Heart left ventricle (tissue), 16 donors: ENCODE measurements at regions not wholly inside any gene's neighbourhood (a gene's known extent, or its start where the extent isn't known, plus 50 kb on each side); places are given as distances from the start of the nearest gene placed in this dataset.

Experiments
- ATAC-seq, 4 donors: fragments of 200-7000 bp; cut with Tn5 transposase; one replicate each; pipeline ENCODE4 v1.9.1; 2020 to 2022; ENCODE audit warnings: moderate library complexity in 4 of 4, mild to moderate bottlenecking in 3 of 4, moderate number of reproducible peaks in 1 of 4
- DNase-seq, 5 donors: peaks; one replicate each; pipeline ENCODE4 v3.0.0-alpha.2; 2020
- H3K27ac ChIP-seq, 12 donors: fragments of 200-600 bp; sonication (generic) in 4 of 12; one replicate each; pipeline versions ENCODE4 v1.5.0 to v1.8.0; 2016 to 2022; ENCODE audit warnings: mild to moderate bottlenecking in 2 of 12
- H3K27me3 ChIP-seq, 9 donors: fragments of 200-600 bp; sonication (generic) in 2 of 9; one replicate each; pipeline versions ENCODE4 v1.5.1 to v1.8.0; 2016 to 2022; ENCODE audit warnings: mild to moderate bottlenecking in 3 of 9
- H3K36me3 ChIP-seq, 9 donors: fragments of 200-600 bp; sonication (generic) in 2 of 9; one replicate each; pipeline versions ENCODE4 v1.5.0 to v1.8.0; 2018 to 2022; ENCODE audit warnings: mild to moderate bottlenecking in 2 of 9
- H3K4me1 ChIP-seq, 12 donors: fragments of 200-600 bp; sonication (generic) in 4 of 12; one replicate each; pipeline versions ENCODE4 v1.5.0 to v1.8.0; 2016 to 2022; ENCODE audit warnings: mild to moderate bottlenecking in 3 of 12
- H3K4me3 ChIP-seq, 12 donors: fragments of 200-600 bp; sonication (generic) in 4 of 12; one replicate each; pipeline versions ENCODE4 v1.5.0 to v1.8.0; 2017 to 2022; ENCODE audit warnings: mild to moderate bottlenecking in 9 of 12, moderate library complexity in 4 of 12
- H3K9me3 ChIP-seq, 12 donors: fragments of 200-600 bp; sonication (generic) in 4 of 12; one replicate each; pipeline versions ENCODE4 v1.5.0 to v1.8.0; 2016 to 2022; ENCODE audit warnings: mild to moderate bottlenecking in 1 of 12
- CTCF ChIP-seq, 12 donors: fragments of 200-600 bp; sonication (generic) in 4 of 12; IDR thresholded peaks; one replicate each; pipeline versions ENCODE4 v1.5.0 to v1.8.0; 2018 to 2022; ENCODE audit warnings: antibody characterized with exemption in 12 of 12, mild to moderate bottlenecking in 5 of 12
- POLR2A ChIP-seq, 2 donors: fragments of 450-650 bp; IDR thresholded peaks; one replicate each; pipeline ENCODE4 v1.6.1; 2017; ENCODE audit warnings: antibody characterized with exemption in 2 of 2, mild to moderate bottlenecking in 2 of 2, moderate library complexity in 2 of 2
- WGBS, 4 donors: extraction: QIAGEN DNeasy Blood & Tissue Kit in 2 of 4; methylation state at CpG; one replicate each; pipeline versions ENCODE4 v1.1.5 to v1.1.7; 2013 to 2018; 5-methylcytosine and 5-hydroxymethylcytosine counted together
- intact Hi-C, 10 donors: fragments of 100-400 bp; cut with DNase I; formaldehyde crosslinking; loops; one replicate each; pipeline versions ENCODE4 v1.11.1 to v1.14.2; 2022
- donor health status: ischemic (EF 13 %, LVEDD 7.1; RV severe dilation, severe dysfunction).
- donor health status: healthy with polysubstance abuse.
- donor health status: DM: no; HTN: yes; CAD: no.
- donor health status: DM: no; HTN: no; CAD: no.
- donor health status: ischemic (EF 25% LVEDD 6.9; RV normal size, moderate dysfunction).
- donor health status: ischemic (EF 25% LVEDD 5.7; RV mildly dilated, moderate dysfunction).
- donor health status: healthy.
- donor health status: DM: yes; HTN: yes; CAD: no.
- donor health status: ischemic (EF 35%, LVEDD 5.7; RV mildly dilated, moderate dysfunction).
- donor health status: nonischemic (EF 11% LVEDD 7.7; RV severe dilation, severe dysfunction).
- donor health status: DM: yes; HTN: yes; CAD: no.
- donor health status: PGD.
- donor health status: ischemic (EF 29% LVEDD 5.4; RV normal size, mild dysfunction).
- donor health status: nonischemic (EF 23%, LVEDD 6.1; RV moderate dilation, normal function).

- Histone ChIP-seq H3K36me3 (no peaks in the 10 kb centered on the region), H3K4me3 (no peak overlapping the region), H3K27me3 (peaks cover 0 to 3% (median 0%) of the 10 kb centered on the region in 9 donors), H3K9me3 (no peaks in the 10 kb centered on the region), H3K4me1 (no peaks in the 10 kb centered on the region), H3K27ac (no peak overlapping the region)
- DNase-seq (no peak), ATAC-seq (no peak)
- WGBS, 4 donors, result 61 to 84% (median 76%) methylated on average over 3 of the region's 3 CpGs
- TF ChIP-seq CTCF (IDR thresholded peaks at IDR 0.05), result no peak
- no peak for TF ChIP-seq POLR2A (IDR thresholded peaks at IDR 0.05)
- intact Hi-C loops, result no loop called here
Observed at GRCh38 chr3:181862502-181862901, 150.8 kb downstream of the SOX2 start.

- no peak overlapping the region for H3K4me3 ChIP-seq
- peaks cover 0 to under 1% (median 0%) of the 10 kb centered on the region in 9 donors for H3K27me3 ChIP-seq
- TF ChIP-seq POLR2A (IDR thresholded peaks at IDR 0.05), result no peak
- no peak for TF ChIP-seq CTCF (IDR thresholded peaks at IDR 0.05)
- DNase-seq, result no peak
- WGBS, 4 donors, result 67 to 80% (median 73%) methylated on average over 4 of the region's 4 CpGs
- H3K4me1 ChIP-seq, result no peaks in the 10 kb centered on the region
- H3K36me3 ChIP-seq, result no peaks in the 10 kb centered on the region
- no peak overlapping the region for H3K27ac ChIP-seq
- intact Hi-C loops, result no loop called here
- H3K9me3 ChIP-seq, result no peaks in the 10 kb centered on the region
- no peak for ATAC-seq
Observed at GRCh38 chr3:181868576-181869082, 156.9 kb downstream of the SOX2 start.

- Histone ChIP-seq H3K27me3 (no peaks in the 10 kb centered on the region), H3K9me3 (no peaks in the 10 kb centered on the region), H3K4me1 (no peaks in the 10 kb centered on the region), H3K27ac (no peak overlapping the region), H3K36me3 (no peaks in the 10 kb centered on the region), H3K4me3 (no peak overlapping the region)
- intact Hi-C loops, result no loop called here
- 57 to 79% (median 76%) methylated on average over 1 of the region's 1 CpG for WGBS, 4 donors
- TF ChIP-seq CTCF (IDR thresholded peaks at IDR 0.05) (no peak), POLR2A (IDR thresholded peaks at IDR 0.05) (no peak)
- DNase-seq (no peak), ATAC-seq (no peak)
Observed at GRCh38 chr3:181872887-181873286, 161.2 kb downstream of the SOX2 start.

- DNase-seq, result no peak
- intact Hi-C loops, result no loop called here
- ATAC-seq, result no peak
- H3K27me3 ChIP-seq, result no peaks in the 10 kb centered on the region
- WGBS, 4 donors, result 36 to 47% (median 39%) methylated on average over 1 of the region's 1 CpG
- H3K27ac ChIP-seq, result no peak overlapping the region
- H3K4me3 ChIP-seq, result no peak overlapping the region
- no peaks in the 10 kb centered on the region for H3K9me3 ChIP-seq
- TF ChIP-seq POLR2A (IDR thresholded peaks at IDR 0.05), result no peak
- TF ChIP-seq CTCF (IDR thresholded peaks at IDR 0.05), result no peak
- H3K36me3 ChIP-seq, result no peaks in the 10 kb centered on the region
- no peaks in the 10 kb centered on the region for H3K4me1 ChIP-seq
Observed at GRCh38 chr3:181879926-181880325, 168.2 kb downstream of the SOX2 start.
